PC-3 (cell line): ENCODE measurements at regions not wholly inside any gene's neighbourhood (a gene's known extent, or its start where the extent isn't known, plus 50 kb on each side); places are given as distances from the start of the nearest gene placed in this dataset.

Source experiments
- ATAC-seq: fragments of 200-7000 bp; cut with Tn5 transposase; 2 replicates; pipeline ENCODE4 v1.9.1; 2020; ENCODE audit warnings: mild to moderate bottlenecking, moderate library complexity
- BruUV-seq: library from RNA; stranded (reverse); fragments of 400-500 nt; replicated peaks from 2 replicates; lab custom pipeline; 2021; lab: Mats Ljungman, UMichigan
- CTCF ChIA-PET: fragments of 300-600 bp; sonication (Branson Sonifier 250); formaldehyde crosslinking; loops from one replicate; lab custom pipeline; 2022; ENCODE audit warnings: antibody characterized with exemption; lab: Charles Lee
- POLR2A ChIA-PET: fragments of 300-600 bp; sonication (Branson Sonifier 250); formaldehyde crosslinking; loops from one replicate; lab custom pipeline; 2022; ENCODE audit warnings: antibody characterized with exemption; ENCODE audit not compliant: unreplicated experiment; lab: Charles Lee
- DNase-seq: peaks from one replicate; pipeline ENCODE4 v3.0.0-alpha.2; 2015
- H2AFZ ChIP-seq: fragments of 300-600 bp; sonication (generic); 2 replicates; pipeline ENCODE4 v1.6.0; 2016; ENCODE audit warnings: antibody characterized with exemption, low read length
- H3F3A ChIP-seq: fragments of 300-600 bp; sonication (generic); one replicate; pipeline ENCODE4 v1.6.0; 2017; ENCODE audit warnings: antibody characterized with exemption, low read length, control low read depth, mild to moderate bottlenecking; ENCODE audit not compliant: unreplicated experiment
- H3K27ac ChIP-seq: fragments of 300-600 bp; sonication (generic); 2 replicates; pipeline ENCODE4 v1.5.1; 2016; ENCODE audit warnings: mild to moderate bottlenecking, low read length
- H3K27me3 ChIP-seq: fragments of 300-600 bp; sonication (generic); 2 replicates; pipeline ENCODE4 v1.6.1; 2016; ENCODE audit warnings: low read length, mixed read lengths
- H3K36me3 ChIP-seq: fragments of 300-600 bp; sonication (generic); 2 replicates; pipeline ENCODE4 v1.6.1; 2016; ENCODE audit warnings: low read depth, mixed run types, low read length, mixed read lengths
- H3K4me1 ChIP-seq: fragments of 300-600 bp; sonication (generic); 2 replicates; pipeline ENCODE4 v1.5.1; 2016; ENCODE audit warnings: low read length; ENCODE audit not compliant: insufficient read depth
- H3K4me2 ChIP-seq: fragments of 300-600 bp; sonication (generic); 2 replicates; pipeline ENCODE4 v1.6.0; 2016; ENCODE audit warnings: low read length
- H3K4me3 ChIP-seq: fragments of 300-600 bp; sonication (generic); 2 replicates; pipeline ENCODE4 v1.5.1; 2016; ENCODE audit warnings: mild to moderate bottlenecking, low read length, mixed read lengths
- H3K79me2 ChIP-seq: fragments of 300-600 bp; sonication (generic); 2 replicates; pipeline ENCODE4 v1.6.1; 2017; ENCODE audit warnings: low read length, mixed read lengths
- H3K9ac ChIP-seq: fragments of 300-600 bp; sonication (generic); 2 replicates; pipeline ENCODE4 v1.6.0; 2016; ENCODE audit warnings: mild to moderate bottlenecking, low read length
- H3K9me2 ChIP-seq: fragments of 300-600 bp; sonication (generic); replicated peaks from 2 replicates; pipeline ENCODE4 v1.6.1; 2016; ENCODE audit warnings: mixed run types, low read length, mixed read lengths
- H3K9me3 ChIP-seq: fragments of 300-600 bp; sonication (generic); 2 replicates; pipeline ENCODE4 v1.6.1; 2016; ENCODE audit warnings: low read length, mixed read lengths
- H4K20me1 ChIP-seq: fragments of 300-600 bp; sonication (generic); 2 replicates; pipeline ENCODE4 v1.6.1; 2016; ENCODE audit warnings: low read length, mixed read lengths
- EZH2 ChIP-seq: fragments of 300-600 bp; sonication (generic); IDR thresholded peaks from one replicate; pipeline ENCODE4 v1.6.1; 2017; ENCODE audit warnings: antibody characterized with exemption, mild to moderate bottlenecking, low read length; ENCODE audit not compliant: unreplicated experiment
- EZH2phosphoT487 ChIP-seq: fragments of 300-600 bp; sonication (generic); IDR thresholded peaks from 2 replicates; pipeline ENCODE4 v1.6.1; 2018; ENCODE audit warnings: mild to moderate bottlenecking, antibody characterized with exemption, low read length, borderline replicate concordance
- intact Hi-C: fragments of 100-400 bp; cut with micrococcal nuclease; formaldehyde crosslinking; loops from 2 replicates; pipeline ENCODE4 v1.9.0; 2023
- TF ChIP-seq, protein P1 (sequence below): fragments of 300-600 bp; sonication (generic); conservative IDR thresholded peaks from 2 replicates; pipeline ENCODE4 v1.5.1; 2017; ENCODE audit warnings: antibody characterized with exemption, low read depth, mild to moderate bottlenecking, low read length

- TF ChIP-seq, protein P1, sequence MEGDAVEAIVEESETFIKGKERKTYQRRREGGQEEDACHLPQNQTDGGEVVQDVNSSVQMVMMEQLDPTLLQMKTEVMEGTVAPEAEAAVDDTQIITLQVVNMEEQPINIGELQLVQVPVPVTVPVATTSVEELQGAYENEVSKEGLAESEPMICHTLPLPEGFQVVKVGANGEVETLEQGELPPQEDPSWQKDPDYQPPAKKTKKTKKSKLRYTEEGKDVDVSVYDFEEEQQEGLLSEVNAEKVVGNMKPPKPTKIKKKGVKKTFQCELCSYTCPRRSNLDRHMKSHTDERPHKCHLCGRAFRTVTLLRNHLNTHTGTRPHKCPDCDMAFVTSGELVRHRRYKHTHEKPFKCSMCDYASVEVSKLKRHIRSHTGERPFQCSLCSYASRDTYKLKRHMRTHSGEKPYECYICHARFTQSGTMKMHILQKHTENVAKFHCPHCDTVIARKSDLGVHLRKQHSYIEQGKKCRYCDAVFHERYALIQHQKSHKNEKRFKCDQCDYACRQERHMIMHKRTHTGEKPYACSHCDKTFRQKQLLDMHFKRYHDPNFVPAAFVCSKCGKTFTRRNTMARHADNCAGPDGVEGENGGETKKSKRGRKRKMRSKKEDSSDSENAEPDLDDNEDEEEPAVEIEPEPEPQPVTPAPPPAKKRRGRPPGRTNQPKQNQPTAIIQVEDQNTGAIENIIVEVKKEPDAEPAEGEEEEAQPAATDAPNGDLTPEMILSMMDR, result no peak
- no peak for TF ChIP-seq EZH2phosphoT487
- TF ChIP-seq EZH2, result no peak
- Histone ChIP-seq H3K4me2 (no peak overlapping the region), H2AFZ (no peak overlapping the region), H3K36me3 (no peaks in the 10 kb centered on the region), H3K4me3 (no peak overlapping the region), H3K9me2 (no peaks in the 10 kb centered on the region), H3K4me1 (no peaks in the 10 kb centered on the region), H3F3A (no peaks in the 10 kb centered on the region), H4K20me1 (no peaks in the 10 kb centered on the region), H3K27me3 (no peaks in the 10 kb centered on the region), H3K9me3 (no peaks in the 10 kb centered on the region), H3K9ac (no peak overlapping the region), H3K27ac (no peak overlapping the region), H3K79me2 (no peaks in the 10 kb centered on the region)
- POLR2A ChIA-PET, result no interaction called here
- CTCF ChIA-PET, result no interaction called here
- intact Hi-C loops, result no loop called here
- no peak for DNase-seq
- ATAC-seq, result no peak
- BruUV-seq, result no TSS peak
These were observed 666.0 kb upstream of the COX7C start for GRCh38 chr5:85951707-85952210.

DNA sequence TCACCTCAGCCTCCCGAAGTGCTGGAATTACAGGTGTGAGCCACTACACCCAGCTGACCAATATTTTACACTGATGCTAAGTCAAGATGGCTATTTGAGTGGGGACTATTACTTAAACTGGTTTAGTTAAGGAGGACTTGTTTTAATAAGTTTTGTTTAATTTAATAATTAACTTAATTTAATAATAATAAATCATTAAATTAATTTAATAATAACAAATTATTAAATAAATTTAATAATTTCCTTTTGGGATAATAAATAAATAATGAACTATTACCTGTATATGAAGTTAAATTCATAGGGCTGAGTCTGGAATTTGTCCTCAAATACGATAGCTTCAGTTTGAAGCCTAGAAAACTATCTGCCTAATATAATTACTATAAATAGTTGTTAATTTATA is 665.1 kb upstream of the COX7C start:
- Histone ChIP-seq H3K4me2 (no peak overlapping the region), H3K27me3 (no peaks in the 10 kb centered on the region), H4K20me1 (no peaks in the 10 kb centered on the region), H3K4me1 (no peaks in the 10 kb centered on the region), H3K27ac (no peak overlapping the region), H3K79me2 (no peaks in the 10 kb centered on the region), H3F3A (no peaks in the 10 kb centered on the region), H2AFZ (no peak overlapping the region), H3K4me3 (no peak overlapping the region), H3K9me2 (no peaks in the 10 kb centered on the region), H3K36me3 (no peaks in the 10 kb centered on the region), H3K9me3 (no peaks in the 10 kb centered on the region), H3K9ac (no peak overlapping the region)
- BruUV-seq, result no TSS peak
- TF ChIP-seq EZH2phosphoT487 (no peak), EZH2 (no peak)
- TF ChIP-seq, protein P1, result no peak
- DNase-seq, result no peak
- ChIA-PET POLR2A (no interaction called here), CTCF (no interaction called here)
- no peak for ATAC-seq
- intact Hi-C loops, result no loop called here

GRCh38 chr5:85967681-85968080 is 650.1 kb upstream of the COX7C start:
- Histone ChIP-seq H3K4me1 (no peaks in the 10 kb centered on the region), H3K36me3 (no peaks in the 10 kb centered on the region), H3K27ac (no peak overlapping the region), H3K4me2 (no peak overlapping the region), H3F3A (no peaks in the 10 kb centered on the region), H3K27me3 (no peaks in the 10 kb centered on the region), H3K9me3 (no peaks in the 10 kb centered on the region), H3K4me3 (no peak overlapping the region), H2AFZ (no peak overlapping the region), H3K79me2 (no peaks in the 10 kb centered on the region), H3K9ac (no peak overlapping the region), H4K20me1 (no peaks in the 10 kb centered on the region), H3K9me2 (no peaks in the 10 kb centered on the region)
- DNase-seq (no peak), ATAC-seq (no peak)
- no TSS peak for BruUV-seq
- ChIA-PET POLR2A (no interaction called here), CTCF (no interaction called here)
- TF ChIP-seq EZH2phosphoT487 (no peak), EZH2 (no peak)
- TF ChIP-seq, protein P1, result no peak
- intact Hi-C loops, result no loop called here
